WTC11 (cell line): ENCODE measurements at regions not wholly inside any gene's neighbourhood (a gene's known extent, or its start where the extent isn't known, plus 50 kb on each side); places are given as distances from the start of the nearest gene placed in this dataset.
"Not testable (repeated sequence)": the region's sequence is repeated elsewhere in the genome, so short reads cannot be mapped to it uniquely, and the experiment has no call there.

Experiments used
- ATAC-seq: fragments of 200-7000 bp; cut with Tn5 transposase; 2 replicates; pipeline ENCODE4 v1.10.0; 2021; ENCODE audit warnings: mild to moderate bottlenecking, moderate library complexity
- CTCF ChIA-PET: fragments of 300-600 bp; sonication (Branson Sonifier 250); formaldehyde crosslinking; loops from one replicate; lab custom pipeline; 2021; ENCODE audit warnings: antibody characterized with exemption; lab: Charles Lee
- POLR2A ChIA-PET: fragments of 350-600 bp; sonication (Branson Sonifier 250); formaldehyde crosslinking; loops from one replicate; lab custom pipeline; 2021; ENCODE audit warnings: antibody characterized with exemption; lab: Charles Lee
- DNase-seq: peaks from one replicate; pipeline ENCODE4 v3.0.0; 2021; ENCODE audit warnings: low spot score
- H3K27ac Mint-ChIP-seq: 2 replicates; pipeline ENCODE4 v1.8.0; 2021; ENCODE audit warnings: mixed read lengths
- H3K27me3 Mint-ChIP-seq: 2 replicates; pipeline ENCODE4 v1.8.0; 2021; ENCODE audit warnings: low read depth, mild to moderate bottlenecking, moderate library complexity, mixed read lengths
- H3K36me3 Mint-ChIP-seq: 2 replicates; pipeline ENCODE4 v1.8.0; 2021; ENCODE audit warnings: mixed read lengths
- H3K4me1 Mint-ChIP-seq: 2 replicates; pipeline ENCODE4 v1.8.0; 2022; ENCODE audit warnings: mixed read lengths
- H3K4me3 Mint-ChIP-seq: 2 replicates; pipeline ENCODE4 v1.8.0; 2021; ENCODE audit warnings: mild to moderate bottlenecking, moderate library complexity, mixed read lengths
- H3K9me3 Mint-ChIP-seq: 2 replicates; pipeline ENCODE4 v1.8.0; 2021; ENCODE audit warnings: mixed read lengths
- AR ChIP-seq: fragments of 250-450 bp; sonication (Bioruptor Pico); IDR thresholded peaks from 2 replicates; pipeline ENCODE4 v1.9.0; 2021; ENCODE audit warnings: mild to moderate bottlenecking
- ATF3 ChIP-seq: sonication (generic); formaldehyde crosslinking; conservative IDR thresholded peaks from 2 replicates; pipeline ENCODE4 v1.8.1; 2022; ENCODE audit warnings: mild to moderate bottlenecking, missing genetic modification reagents
- FOXK1 ChIP-seq: sonication (generic); formaldehyde crosslinking; IDR thresholded peaks from 2 replicates; pipeline ENCODE4 v1.8.0; 2022; ENCODE audit warnings: mild to moderate bottlenecking, moderate library complexity, missing genetic modification reagents
- JAZF1 ChIP-seq: fragments of 250-450 bp; sonication (Bioruptor Pico); IDR thresholded peaks from 2 replicates; pipeline ENCODE4 v1.9.0; 2021; ENCODE audit warnings: moderate library complexity, mild to moderate bottlenecking, inconsistent platforms
- MLX ChIP-seq: sonication (generic); formaldehyde crosslinking; IDR thresholded peaks from 2 replicates; pipeline ENCODE4 v1.8.1; 2023; ENCODE audit warnings: mild to moderate bottlenecking, missing genetic modification reagents, moderate library complexity
- MXD4 ChIP-seq: fragments of 250-450 bp; sonication (Bioruptor Pico); IDR thresholded peaks from 2 replicates; pipeline ENCODE4 v1.8.0; 2021; ENCODE audit warnings: mild to moderate bottlenecking, moderate library complexity, borderline replicate concordance
- MYBL2 ChIP-seq: sonication (generic); formaldehyde crosslinking; IDR thresholded peaks from 2 replicates; pipeline ENCODE4 v1.8.1; 2023; ENCODE audit warnings: mild to moderate bottlenecking, moderate library complexity, missing genetic modification reagents
- NFATC4 ChIP-seq: fragments of 250-450 bp; sonication (Bioruptor Pico); IDR thresholded peaks from 2 replicates; pipeline ENCODE4 v1.9.0; 2021; ENCODE audit warnings: mild to moderate bottlenecking
- NFYB ChIP-seq: sonication (generic); formaldehyde crosslinking; conservative IDR thresholded peaks from 2 replicates; pipeline ENCODE4 v1.8.0; 2022; ENCODE audit warnings: low read depth, missing genetic modification reagents
- PRRX2 ChIP-seq: fragments of 250-450 bp; sonication (Bioruptor Pico); IDR thresholded peaks from 2 replicates; pipeline ENCODE4 v1.8.0; 2021; ENCODE audit warnings: mild to moderate bottlenecking
- RELA ChIP-seq: sonication (generic); formaldehyde crosslinking; IDR thresholded peaks from 2 replicates; pipeline ENCODE4 v1.8.1; 2022; ENCODE audit warnings: missing genetic modification reagents, mild to moderate bottlenecking, borderline replicate concordance
- RORB ChIP-seq: fragments of 250-450 bp; sonication (Bioruptor Pico); IDR thresholded peaks from 2 replicates; pipeline ENCODE4 v1.9.0; 2021; ENCODE audit warnings: mild to moderate bottlenecking
- SMAD3 ChIP-seq: sonication (generic); formaldehyde crosslinking; IDR thresholded peaks from 2 replicates; pipeline ENCODE4 v1.8.0; 2022; ENCODE audit warnings: missing genetic modification reagents, mild to moderate bottlenecking, borderline replicate concordance
- TEAD1 ChIP-seq: sonication (generic); formaldehyde crosslinking; IDR thresholded peaks from 2 replicates; pipeline ENCODE4 v1.8.0; 2022; ENCODE audit warnings: mild to moderate bottlenecking, missing genetic modification reagents
- TEAD4 ChIP-seq: sonication (generic); formaldehyde crosslinking; IDR thresholded peaks from 2 replicates; pipeline ENCODE4 v1.8.0; 2022; ENCODE audit warnings: mild to moderate bottlenecking, missing genetic modification reagents
- ZBTB21 ChIP-seq: sonication (generic); formaldehyde crosslinking; IDR thresholded peaks from 2 replicates; pipeline ENCODE4 v1.8.1; 2023; ENCODE audit warnings: mild to moderate bottlenecking, missing genetic modification reagents, borderline replicate concordance
- ZNF121 ChIP-seq: sonication (generic); formaldehyde crosslinking; IDR thresholded peaks from 2 replicates; pipeline ENCODE4 v1.8.0; 2023; ENCODE audit warnings: missing genetic modification reagents
- ZNF219 ChIP-seq: sonication (generic); formaldehyde crosslinking; IDR thresholded peaks from 2 replicates; pipeline ENCODE4 v1.8.0; 2023; ENCODE audit warnings: missing genetic modification reagents, mild to moderate bottlenecking, borderline replicate concordance
- ZNF671 ChIP-seq: fragments of 250-450 bp; sonication (Bioruptor Pico); IDR thresholded peaks from 2 replicates; pipeline ENCODE4 v1.8.0; 2021; ENCODE audit warnings: mild to moderate bottlenecking
- TF ChIP-seq, protein P1 (sequence below): sonication (generic); formaldehyde crosslinking; IDR thresholded peaks from 2 replicates; pipeline ENCODE4 v1.8.0; 2023; ENCODE audit warnings: mild to moderate bottlenecking, missing genetic modification reagents
- TF ChIP-seq, protein P2 (sequence below): fragments of 250-450 bp; sonication (Bioruptor Pico); IDR thresholded peaks from 2 replicates; pipeline ENCODE4 v2.1.2; 2022; ENCODE audit warnings: mild to moderate bottlenecking, moderate library complexity
- TF ChIP-seq, protein P3 (sequence below): sonication (generic); formaldehyde crosslinking; IDR thresholded peaks from 2 replicates; pipeline ENCODE4 v1.8.0; 2022; ENCODE audit warnings: mild to moderate bottlenecking, missing genetic modification reagents

DNA sequence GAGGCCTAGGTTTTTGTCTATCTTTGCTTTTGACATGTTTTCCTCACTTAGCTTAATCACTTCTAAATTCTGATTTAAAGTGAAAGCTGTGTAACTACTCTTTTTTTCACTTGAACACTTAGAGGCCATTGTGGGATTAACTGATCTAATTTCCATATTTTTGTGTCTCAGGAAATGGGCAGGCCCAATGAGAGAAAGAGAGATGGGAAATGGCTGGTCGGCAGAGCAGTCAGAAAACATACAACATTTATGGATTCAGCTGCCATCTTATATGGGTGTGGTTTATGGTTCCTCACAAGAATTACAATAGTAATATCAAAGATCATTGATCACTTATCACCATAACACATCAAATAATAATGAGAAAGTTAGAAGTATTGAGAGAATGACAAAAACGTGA, 320.8 kb downstream of the PTPRC start (continued):
- TF ChIP-seq ZNF671 (CRISPR knock-in tag) (no peak), AR (CRISPR knock-in tag) (no peak), JAZF1 (CRISPR knock-in tag) (no peak), MYBL2 (CRISPR knock-in tag) (no peak)

DNA sequence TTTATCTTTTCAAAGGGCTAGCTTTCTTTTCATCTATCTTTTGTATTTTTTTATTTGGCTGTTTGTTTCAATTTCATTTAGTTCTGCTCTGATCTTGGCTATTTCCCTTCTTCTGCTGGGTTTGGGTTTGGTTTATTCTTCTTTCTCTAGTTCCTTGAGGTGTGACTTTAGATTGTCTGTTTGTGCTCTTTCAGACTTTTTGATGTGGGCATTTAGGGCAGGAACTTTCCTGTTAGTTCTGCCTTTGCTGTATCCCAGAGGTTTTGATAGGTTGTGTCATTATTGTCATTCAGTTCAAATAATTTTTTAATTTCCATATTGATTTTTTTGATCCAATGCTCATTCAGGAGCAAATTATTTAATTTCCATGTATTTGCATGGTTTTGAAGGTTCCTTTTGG, 325.0 kb downstream of the PTPRC start:
- H3K9me3 Mint-ChIP-seq, H3K27me3 Mint-ChIP-seq, H3K4me3 Mint-ChIP-seq, H3K27ac Mint-ChIP-seq, CTCF ChIA-PET, H3K36me3 Mint-ChIP-seq, DNase-seq, H3K4me1 Mint-ChIP-seq, POLR2A ChIA-PET, ATAC-seq: not testable (repeated sequence)

DNA sequence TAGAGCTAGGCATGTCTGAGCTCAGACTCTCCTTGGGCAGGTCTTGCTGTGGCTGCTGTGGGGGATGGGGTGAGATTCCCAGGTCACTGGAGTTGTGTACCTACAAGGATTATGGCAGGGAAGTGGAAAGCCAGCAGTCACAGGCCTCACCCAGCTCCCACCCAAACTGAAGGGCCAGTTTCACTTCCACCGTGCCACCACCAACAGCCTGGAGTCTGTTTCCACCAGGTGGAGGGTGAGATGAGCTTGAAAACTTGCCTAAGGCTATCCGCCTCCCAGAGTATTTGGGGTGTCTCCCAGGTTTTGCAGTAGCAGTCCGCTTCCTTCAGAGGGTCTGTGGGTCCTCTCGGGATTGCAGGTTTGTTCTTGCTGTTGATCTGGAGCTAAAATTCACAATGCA, 327.7 kb downstream of the PTPRC start:
- no peak for DNase-seq
- H3K4me1 Mint-ChIP-seq, result no peaks in the 10 kb centered on the region
- TF ChIP-seq ATF3 (CRISPR knock-in tag) (no peak), MXD4 (CRISPR knock-in tag) (no peak), SMAD3 (no peak), TEAD1 (CRISPR knock-in tag) (no peak), ZNF219 (CRISPR knock-in tag) (no peak), NFATC4 (CRISPR knock-in tag) (no peak), MLX (no peak), TEAD4 (CRISPR knock-in tag) (no peak), RORB (CRISPR knock-in tag) (no peak), PRRX2 (CRISPR knock-in tag) (no peak), NFYB (CRISPR knock-in tag) (no peak), ZBTB21 (CRISPR knock-in tag) (no peak), RELA (CRISPR knock-in tag) (no peak), FOXK1 (no peak), ZNF121 (CRISPR knock-in tag) (no peak)
- TF ChIP-seq, protein P1, sequence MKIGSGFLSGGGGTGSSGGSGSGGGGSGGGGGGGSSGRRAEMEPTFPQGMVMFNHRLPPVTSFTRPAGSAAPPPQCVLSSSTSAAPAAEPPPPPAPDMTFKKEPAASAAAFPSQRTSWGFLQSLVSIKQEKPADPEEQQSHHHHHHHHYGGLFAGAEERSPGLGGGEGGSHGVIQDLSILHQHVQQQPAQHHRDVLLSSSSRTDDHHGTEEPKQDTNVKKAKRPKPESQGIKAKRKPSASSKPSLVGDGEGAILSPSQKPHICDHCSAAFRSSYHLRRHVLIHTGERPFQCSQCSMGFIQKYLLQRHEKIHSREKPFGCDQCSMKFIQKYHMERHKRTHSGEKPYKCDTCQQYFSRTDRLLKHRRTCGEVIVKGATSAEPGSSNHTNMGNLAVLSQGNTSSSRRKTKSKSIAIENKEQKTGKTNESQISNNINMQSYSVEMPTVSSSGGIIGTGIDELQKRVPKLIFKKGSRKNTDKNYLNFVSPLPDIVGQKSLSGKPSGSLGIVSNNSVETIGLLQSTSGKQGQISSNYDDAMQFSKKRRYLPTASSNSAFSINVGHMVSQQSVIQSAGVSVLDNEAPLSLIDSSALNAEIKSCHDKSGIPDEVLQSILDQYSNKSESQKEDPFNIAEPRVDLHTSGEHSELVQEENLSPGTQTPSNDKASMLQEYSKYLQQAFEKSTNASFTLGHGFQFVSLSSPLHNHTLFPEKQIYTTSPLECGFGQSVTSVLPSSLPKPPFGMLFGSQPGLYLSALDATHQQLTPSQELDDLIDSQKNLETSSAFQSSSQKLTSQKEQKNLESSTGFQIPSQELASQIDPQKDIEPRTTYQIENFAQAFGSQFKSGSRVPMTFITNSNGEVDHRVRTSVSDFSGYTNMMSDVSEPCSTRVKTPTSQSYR (CRISPR knock-in tag), result no peak
- TF ChIP-seq, protein P2, sequence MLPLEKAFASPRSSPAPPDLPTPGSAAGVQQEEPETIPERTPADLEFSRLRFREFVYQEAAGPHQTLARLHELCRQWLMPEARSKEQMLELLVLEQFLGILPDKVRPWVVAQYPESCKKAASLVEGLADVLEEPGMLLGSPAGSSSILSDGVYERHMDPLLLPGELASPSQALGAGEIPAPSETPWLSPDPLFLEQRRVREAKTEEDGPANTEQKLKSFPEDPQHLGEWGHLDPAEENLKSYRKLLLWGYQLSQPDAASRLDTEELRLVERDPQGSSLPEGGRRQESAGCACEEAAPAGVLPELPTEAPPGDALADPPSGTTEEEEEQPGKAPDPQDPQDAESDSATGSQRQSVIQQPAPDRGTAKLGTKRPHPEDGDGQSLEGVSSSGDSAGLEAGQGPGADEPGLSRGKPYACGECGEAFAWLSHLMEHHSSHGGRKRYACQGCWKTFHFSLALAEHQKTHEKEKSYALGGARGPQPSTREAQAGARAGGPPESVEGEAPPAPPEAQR, result no peak
- TF ChIP-seq, protein P3, sequence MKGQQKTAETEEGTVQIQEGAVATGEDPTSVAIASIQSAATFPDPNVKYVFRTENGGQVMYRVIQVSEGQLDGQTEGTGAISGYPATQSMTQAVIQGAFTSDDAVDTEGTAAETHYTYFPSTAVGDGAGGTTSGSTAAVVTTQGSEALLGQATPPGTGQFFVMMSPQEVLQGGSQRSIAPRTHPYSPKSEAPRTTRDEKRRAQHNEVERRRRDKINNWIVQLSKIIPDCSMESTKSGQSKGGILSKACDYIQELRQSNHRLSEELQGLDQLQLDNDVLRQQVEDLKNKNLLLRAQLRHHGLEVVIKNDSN (CRISPR knock-in tag), result no peak
- TF ChIP-seq, all 79 proteins: peak for 0
- Mint-ChIP-seq H3K9me3 (peaks cover 3% of the 10 kb centered on the region; the same call in 1 of the 2 replicates), H3K27ac (no peak overlapping the region), H3K4me3 (no peak overlapping the region), H3K27me3 (no peaks in the 10 kb centered on the region), H3K36me3 (no peaks in the 10 kb centered on the region)
- ChIA-PET CTCF (interaction anchor here (1.1 kb wide), 1 partner anchor 497 kb away, joined by 3 read pairs; no protein-coding TSS in a partner anchor), POLR2A (no interaction called here)
- ATAC-seq, result no peak
